RWPE1 (cell line): ENCODE measurements at regions not wholly inside any gene's neighbourhood (a gene's known extent, or its start where the extent isn't known, plus 50 kb on each side); places are given as distances from the start of the nearest gene placed in this dataset.

Source experiments
- CTCF ChIA-PET: fragments of 350-600 bp; sonication (Branson Sonifier 250); formaldehyde crosslinking; extraction: SDS; loops from one replicate; lab custom pipeline; 2021; lab: Yijun Ruan, JAX
- POLR2A ChIA-PET: fragments of 400-600 bp; formaldehyde crosslinking; extraction: SDS; loops from one replicate; lab custom pipeline; 2020; ENCODE audit warnings: antibody characterized with exemption; ENCODE audit not compliant: low non-redundant PET; lab: Yijun Ruan, JAX
- DNase-seq: peaks from one replicate; pipeline ENCODE4 v3.0.0; 2012; ENCODE audit warnings: low spot score
- H3K27ac ChIP-seq: fragments of 450-650 bp; 2 replicates; pipeline ENCODE4 v1.5.1; 2017
- CTCF ChIP-seq: fragments of 450-650 bp; conservative IDR thresholded peaks from 2 replicates; pipeline ENCODE4 v1.5.1; 2017; ENCODE audit warnings: low read depth, mild to moderate bottlenecking

- ChIA-PET POLR2A (no interaction called here), CTCF (no interaction called here)
- TF ChIP-seq CTCF = no peak
- no peak for DNase-seq
- no peak overlapping the region for H3K27ac ChIP-seq
Observed at GRCh38 chr13:104592545-104593250, 1526.5 kb upstream of the SLC10A2 start.

- H3K27ac ChIP-seq = no peak overlapping the region
- ChIA-PET POLR2A (interaction anchor here (0.8 kb wide), 1 partner anchor 285 kb away, joined by 3 read pairs; no protein-coding TSS in a partner anchor), CTCF (no interaction called here)
- peak; percentile 27 for DNase-seq
- TF ChIP-seq CTCF = no peak
Observed at GRCh38 chr13:104592127-104592526, 1525.9 kb upstream of the SLC10A2 start.

- H3K27ac ChIP-seq = no peak overlapping the region
- no peak for TF ChIP-seq CTCF
- CTCF ChIA-PET = interaction anchor here (0.6 kb wide), 2 partner anchors 187 to 1757 kb away, joined by 3 read pairs; no protein-coding TSS in a partner anchor
- POLR2A ChIA-PET = no interaction called here
- peak; percentile 17 for DNase-seq
Observed at GRCh38 chr13:104586051-104586746, 1520.0 kb upstream of the SLC10A2 start.

- POLR2A ChIA-PET = no interaction called here
- no peak for DNase-seq
- H3K27ac ChIP-seq = no peak overlapping the region
- no peak for TF ChIP-seq CTCF
- CTCF ChIA-PET = no interaction called here
Observed at GRCh38 chr13:104584481-104584880, 1518.3 kb upstream of the SLC10A2 start.

GRCh38 chr13:104580931-104581330 is 1514.7 kb upstream of the SLC10A2 start:
- CTCF ChIA-PET = no interaction called here
- POLR2A ChIA-PET = no interaction called here
- H3K27ac ChIP-seq = no peak overlapping the region
- TF ChIP-seq CTCF = no peak
- DNase-seq = no peak

- CTCF ChIA-PET = no interaction called here
- no peak for TF ChIP-seq CTCF
- POLR2A ChIA-PET = no interaction called here
- no peak overlapping the region for H3K27ac ChIP-seq
- DNase-seq = no peak
Observed at GRCh38 chr13:104577071-104577815, 1511.0 kb upstream of the SLC10A2 start.
